Sigmoid colon (tissue), 6 donors: ENCODE measurements at regions not wholly inside any gene's neighbourhood (a gene's known extent, or its start where the extent isn't known, plus 50 kb on each side); places are given as distances from the start of the nearest gene placed in this dataset.

Experiments used
- DNase-seq: peaks from one replicate; pipeline ENCODE4 v3.0.0-alpha.2; 2019
- H3K27ac ChIP-seq, 4 donors: fragments of 200-600 bp; sonication (generic); one replicate each; pipeline ENCODE4 v1.5.1; 2016 to 2019; ENCODE audit warnings: mild to moderate bottlenecking in 1 of 4
- H3K27me3 ChIP-seq, 3 donors: fragments of 200-600 bp; sonication (generic); one replicate each; pipeline ENCODE4 v1.5.1; 2019; ENCODE audit warnings: mild to moderate bottlenecking in 1 of 3
- H3K36me3 ChIP-seq, 4 donors: fragments of 200-600 bp; sonication (generic); one replicate each; pipeline ENCODE4 v1.5.1; 2016 to 2019
- H3K4me1 ChIP-seq, 4 donors: fragments of 200-600 bp; sonication (generic); one replicate each; pipeline ENCODE4 v1.5.1; 2017 to 2019
- H3K4me3 ChIP-seq, 4 donors: fragments of 200-600 bp; sonication (generic); one replicate each; pipeline ENCODE4 v1.5.1; 2017 to 2019; ENCODE audit warnings: mild to moderate bottlenecking in 2 of 4, moderate library complexity in 1 of 4
- H3K9me3 ChIP-seq, 4 donors: fragments of 200-600 bp in 3 of 4; sonication (generic) in 3 of 4; one replicate each; pipeline versions ENCODE4 v1.5.1 to v1.6.1; 2013 to 2019
- CTCF ChIP-seq, 4 experiments: fragments of 450-650 bp in 3 of 4; fragments of 200-600 bp in 1 of 4; IDR thresholded peaks; one replicate each; pipeline ENCODE4 v1.5.1; 2016 to 2019; ENCODE audit warnings: antibody characterized with exemption in 4 of 4, mild to moderate bottlenecking in 3 of 4, moderate library complexity in 2 of 4
- EP300 ChIP-seq, 4 donors: sonication (generic); formaldehyde crosslinking; IDR thresholded peaks; one replicate each; pipeline ENCODE4 v1.6.1; 2017; ENCODE audit warnings: antibody characterized with exemption in 4 of 4
- POLR2A ChIP-seq, 2 donors: fragments of 450-650 bp; IDR thresholded peaks; one replicate each; pipeline ENCODE4 v1.6.1; 2016; ENCODE audit warnings: antibody characterized with exemption in 2 of 2, mild to moderate bottlenecking in 2 of 2, moderate library complexity in 2 of 2
- POLR2AphosphoS5 ChIP-seq, 4 donors: sonication (generic); formaldehyde crosslinking; IDR thresholded peaks; one replicate each; pipeline ENCODE4 v1.6.1; 2017; ENCODE audit warnings: antibody characterized with exemption in 4 of 4
- WGBS, 2 donors: extraction: QIAGEN DNeasy Blood & Tissue Kit; methylation state at CpG; one replicate each; pipeline ENCODE4 v1.1.7; 2013; 5-methylcytosine and 5-hydroxymethylcytosine counted together
- intact Hi-C: fragments of 100-400 bp; cut with DNase I; formaldehyde crosslinking; loops from one replicate; pipeline ENCODE4 v1.15.1; 2023
- donor health status: healthy with polysubstance abuse.
- donor health status: healthy.

GRCh38 chr11:111167666-111168065 is 77.9 kb upstream of the POU2AF2 start:
- no peaks in the 10 kb centered on the region for H3K9me3 ChIP-seq
- no peaks in the 10 kb centered on the region for H3K4me1 ChIP-seq
- H3K27me3 ChIP-seq = no peaks in the 10 kb centered on the region
- DNase-seq = no peak
- TF ChIP-seq POLR2AphosphoS5 (IDR thresholded peaks at IDR 0.05) (no peak), POLR2A (IDR thresholded peaks at IDR 0.05) (no peak), EP300 (IDR thresholded peaks at IDR 0.05) (no peak), CTCF (IDR thresholded peaks at IDR 0.05) (no peak)
- 96% methylated on average over 2 of the region's 2 CpGs for WGBS, 2 donors
- intact Hi-C loops = no loop called here
- no peak overlapping the region for H3K27ac ChIP-seq
- no peaks in the 10 kb centered on the region for H3K36me3 ChIP-seq
- no peak overlapping the region for H3K4me3 ChIP-seq

GRCh38 chr11:111166598-111166997 is 78.9 kb upstream of the POU2AF2 start:
- WGBS, 2 donors = 77 to 82% methylated on average over 3 of the region's 3 CpGs
- TF ChIP-seq CTCF (IDR thresholded peaks at IDR 0.05) (no peak), POLR2AphosphoS5 (IDR thresholded peaks at IDR 0.05) (no peak), EP300 (IDR thresholded peaks at IDR 0.05) (no peak), POLR2A (IDR thresholded peaks at IDR 0.05) (no peak)
- Histone ChIP-seq H3K4me1 (no peaks in the 10 kb centered on the region), H3K9me3 (no peaks in the 10 kb centered on the region), H3K27me3 (no peaks in the 10 kb centered on the region), H3K36me3 (no peaks in the 10 kb centered on the region), H3K4me3 (no peak overlapping the region), H3K27ac (no peak overlapping the region)
- intact Hi-C loops = no loop called here
- DNase-seq = no peak

- no peak for TF ChIP-seq EP300 (IDR thresholded peaks at IDR 0.05)
- TF ChIP-seq POLR2AphosphoS5 (IDR thresholded peaks at IDR 0.05) = no peak
- no peaks in the 10 kb centered on the region for H3K36me3 ChIP-seq
- no peak for DNase-seq
- 63 to 79% methylated on average over 1 of the region's 1 CpG for WGBS, 2 donors
- no peak overlapping the region for H3K27ac ChIP-seq
- no peak overlapping the region for H3K4me3 ChIP-seq
- intact Hi-C loops = no loop called here
- no peaks in the 10 kb centered on the region for H3K27me3 ChIP-seq
- H3K9me3 ChIP-seq = no peaks in the 10 kb centered on the region
- H3K4me1 ChIP-seq = no peaks in the 10 kb centered on the region
Observed at GRCh38 chr11:111162305-111162704, 83.2 kb upstream of the POU2AF2 start.

GRCh38 chr11:111157571-111157970 is 88.0 kb upstream of the POU2AF2 start:
- Histone ChIP-seq H3K27ac (no peak overlapping the region), H3K9me3 (no peaks in the 10 kb centered on the region), H3K4me1 (no peaks in the 10 kb centered on the region), H3K27me3 (no peaks in the 10 kb centered on the region), H3K36me3 (no peaks in the 10 kb centered on the region), H3K4me3 (no peak overlapping the region)
- WGBS, 2 donors = 88 to 91% methylated on average over 11 of the region's 11 CpGs
- TF ChIP-seq EP300 (IDR thresholded peaks at IDR 0.05) (no peak), POLR2AphosphoS5 (IDR thresholded peaks at IDR 0.05) (no peak), POLR2A (IDR thresholded peaks at IDR 0.05) (no peak), CTCF (IDR thresholded peaks at IDR 0.05) (no peak)
- intact Hi-C loops = no loop called here
- no peak for DNase-seq

- TF ChIP-seq POLR2A (IDR thresholded peaks at IDR 0.05) = no peak
- no peak for TF ChIP-seq EP300 (IDR thresholded peaks at IDR 0.05)
- TF ChIP-seq POLR2AphosphoS5 (IDR thresholded peaks at IDR 0.05) = no peak
- no peak for TF ChIP-seq CTCF (IDR thresholded peaks at IDR 0.05)
- 71 to 89% methylated on average over 2 of the region's 2 CpGs for WGBS, 2 donors
Observed at GRCh38 chr11:111155021-111155420, 90.5 kb upstream of the POU2AF2 start.

More at GRCh38 chr11:111155021-111155420, 90.5 kb upstream of the POU2AF2 start:
- Histone ChIP-seq H3K27ac (no peak overlapping the region), H3K4me1 (no peaks in the 10 kb centered on the region), H3K9me3 (no peaks in the 10 kb centered on the region), H3K4me3 (no peak overlapping the region), H3K27me3 (no peaks in the 10 kb centered on the region), H3K36me3 (no peaks in the 10 kb centered on the region)
- intact Hi-C loops = no loop called here
- DNase-seq = no peak
